ENCODE measurements at regions not wholly inside any gene's neighbourhood (a gene's known extent, or its start where the extent isn't known, plus 50 kb on each side); places are given as distances from the start of the nearest gene placed in this dataset.

- TF ChIP-seq CTCF (IDR thresholded peaks at IDR 0.05 in 2 of 3, conservative IDR thresholded peaks at IDR 0.05 in 1 of 3; ENCODE audit: control insufficient read depth in 2 of 3, extremely low read depth in 1 of 3, insufficient read depth in 1 of 3, low read depth in 3 of 3, low read length in 3 of 3) (no peak), JUNB (IDR thresholded peaks at IDR 0.05) (no peak), NR2C2 (IDR thresholded peaks at IDR 0.05; ENCODE audit: borderline replicate concordance, control insufficient read depth, insufficient read length, low read depth) (no peak), POLR2A (IDR thresholded peaks at IDR 0.05; ENCODE audit: low read depth, low read length) (no peak), HDAC6 (IDR thresholded peaks at IDR 0.05; ENCODE audit: unreplicated experiment) (no peak), CEBPB (IDR thresholded peaks at IDR 0.05; ENCODE audit: borderline replicate concordance in 1 of 2, low read depth in 2 of 2, low read length in 2 of 2) (no peak)
These were observed 170.9 kb downstream of the USP12 start for GRCh38 chr13:27000686-27001085.

Data from GM12878 (cell line).